IPS-11a (cell line): ENCODE measurements at regions not wholly inside any gene's neighbourhood (a gene's known extent, or its start where the extent isn't known, plus 50 kb on each side); places are given as distances from the start of the nearest gene placed in this dataset.
"Not testable (repeated sequence)": the region's sequence is repeated elsewhere in the genome, so short reads cannot be mapped to it uniquely, and the experiment has no call there.

Experiments
- H3K4me3 ChIP-seq: one replicate; pipeline ENCODE4 v1.5.1; 2013; ENCODE audit warnings: low read depth, low read length, control low read depth

- H3K4me3 ChIP-seq: no peak overlapping the region
Measured at GRCh38 chr3:4067893-4068292, 235.3 kb upstream of the SETMAR start.

DNA sequence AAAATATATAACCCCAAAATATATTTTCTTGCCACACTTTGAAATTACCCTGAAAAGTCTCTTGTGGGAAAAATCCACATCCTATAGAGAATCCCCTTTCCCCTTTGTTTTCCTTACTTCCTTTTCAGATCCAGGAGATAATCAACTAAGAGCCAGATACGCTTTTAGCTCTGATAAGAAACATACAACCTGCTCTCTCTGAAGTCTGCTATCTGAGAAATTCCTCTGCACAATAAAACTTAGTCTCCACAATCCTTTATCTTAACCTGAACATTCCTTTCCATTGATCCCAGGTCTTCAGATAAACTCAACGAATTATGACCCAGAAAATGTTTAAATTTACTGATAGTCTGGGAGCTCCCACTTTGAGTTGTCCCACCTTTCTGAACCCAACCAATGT is 233.4 kb upstream of the SETMAR start:
- no peak overlapping the region for H3K4me3 ChIP-seq

DNA sequence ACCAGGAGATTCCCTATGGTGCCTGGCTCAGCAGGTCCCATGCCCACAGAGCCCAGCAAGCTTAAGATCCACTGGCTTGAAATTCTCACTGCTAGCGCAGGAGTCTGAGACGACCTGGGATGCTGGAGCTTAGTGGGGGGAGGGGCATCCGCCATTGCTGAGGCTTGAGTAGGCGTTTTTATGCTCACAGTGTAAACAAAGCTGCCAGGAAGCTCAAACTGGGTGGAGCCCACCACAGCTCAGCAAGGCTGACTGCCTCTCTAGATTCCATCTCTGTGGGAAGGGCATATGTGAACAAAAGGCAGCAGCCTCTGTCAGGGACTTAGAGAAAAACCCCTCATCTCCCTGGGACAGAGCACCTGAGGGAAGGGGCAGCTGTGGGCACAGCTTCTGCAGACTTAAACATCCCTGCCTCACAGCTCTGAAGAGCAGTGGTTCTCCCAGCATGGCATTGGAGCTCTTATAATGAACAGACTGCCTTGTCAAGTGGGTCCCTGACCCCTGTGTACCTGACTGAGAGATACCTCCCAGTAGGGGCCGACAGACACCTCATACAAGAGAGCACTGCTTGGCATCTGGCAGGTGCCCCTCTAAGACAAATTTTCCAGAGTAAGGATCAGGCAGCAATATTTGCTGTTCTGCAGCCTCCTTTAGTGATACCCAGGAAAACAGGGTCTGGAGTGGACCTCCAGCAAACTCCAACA is 231.5 kb upstream of the SETMAR start:
- no peak overlapping the region for H3K4me3 ChIP-seq

DNA sequence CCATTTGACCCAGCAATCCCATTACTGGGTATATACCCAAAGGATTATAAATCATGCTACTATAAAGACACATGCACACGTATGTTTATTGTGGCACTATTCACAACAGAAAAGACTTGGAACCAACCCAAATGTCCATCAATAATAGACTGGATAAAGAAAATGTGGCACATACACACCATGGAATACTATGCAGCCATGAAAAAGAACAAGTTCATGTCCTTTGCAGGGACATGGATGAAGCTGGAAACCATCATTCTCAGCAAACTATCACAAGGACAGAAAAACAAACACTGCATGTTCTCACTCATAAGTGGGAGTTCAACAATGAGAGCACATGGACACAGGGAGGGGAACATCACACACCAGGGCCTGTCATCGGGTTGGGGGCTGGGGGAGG is 225.9 kb upstream of the SETMAR start:
- H3K4me3 ChIP-seq: not testable (repeated sequence)

GRCh38 chr3:4077950-4078349 is 225.2 kb upstream of the SETMAR start:
- H3K4me3 ChIP-seq: no peak overlapping the region

DNA sequence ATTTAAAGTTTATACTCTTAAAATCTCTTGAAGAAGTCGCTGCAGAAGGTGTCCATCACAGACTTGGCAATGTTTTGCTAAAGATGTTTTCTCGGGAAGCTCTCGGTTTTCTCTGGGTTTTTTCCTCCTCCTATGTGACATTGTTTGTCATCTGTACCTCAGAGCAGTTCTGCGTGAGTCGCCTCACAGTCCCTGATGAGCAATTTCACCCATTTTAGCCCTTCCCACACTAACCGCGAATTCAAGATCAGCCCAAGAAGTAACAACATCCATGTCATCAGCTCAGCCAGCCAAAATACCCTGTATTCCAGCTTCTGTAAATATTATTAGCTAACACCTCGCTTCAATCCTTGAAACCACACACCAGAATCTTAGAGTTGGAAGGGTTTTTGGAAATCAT is 224.3 kb upstream of the SETMAR start:
- no peak overlapping the region for H3K4me3 ChIP-seq

GRCh38 chr3:4079339-4080195 is 223.6 kb upstream of the SETMAR start:
- H3K4me3 ChIP-seq: no peak overlapping the region

DNA sequence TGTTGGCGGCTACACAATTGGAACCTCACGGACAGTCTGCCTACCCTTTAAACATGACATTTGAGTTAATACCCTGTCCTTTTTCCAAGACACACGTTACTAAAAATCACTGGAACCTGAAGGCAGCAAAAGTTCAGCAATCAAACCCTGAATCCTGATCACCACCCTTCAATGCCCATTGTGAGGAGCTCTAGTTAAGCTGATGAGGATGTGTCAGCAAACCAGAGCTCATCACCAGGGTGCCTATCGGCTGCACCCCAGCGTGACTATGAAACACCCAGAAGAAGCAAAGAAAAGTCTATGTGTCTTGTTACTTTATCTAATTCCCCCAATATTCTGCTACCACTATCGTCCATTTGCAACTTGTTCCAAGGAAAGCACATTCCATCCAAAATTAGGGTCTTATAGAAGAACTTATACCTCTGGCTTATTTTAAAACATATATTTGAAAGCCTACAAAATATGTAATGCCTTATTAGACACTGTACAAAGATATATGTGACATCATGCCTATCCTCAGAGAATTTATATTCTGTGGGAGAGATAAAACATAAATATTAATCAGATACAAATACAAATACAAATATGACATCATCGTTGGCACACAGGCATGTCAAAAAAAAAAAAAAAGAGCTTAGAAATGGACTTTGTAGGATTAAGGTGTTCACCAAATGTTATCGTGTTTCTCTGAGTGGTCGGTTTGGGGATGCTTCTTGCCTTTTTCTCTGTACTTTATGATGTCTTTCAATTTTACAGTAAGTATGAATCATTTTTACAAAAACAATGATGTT is 219.7 kb upstream of the SETMAR start:
- H3K4me3 ChIP-seq: no peak overlapping the region

GRCh38 chr3:4084271-4084670 is 218.9 kb upstream of the SETMAR start:
- no peak overlapping the region for H3K4me3 ChIP-seq

GRCh38 chr3:4086662-4087061 is 216.5 kb upstream of the SETMAR start:
- not testable (repeated sequence) for H3K4me3 ChIP-seq

DNA sequence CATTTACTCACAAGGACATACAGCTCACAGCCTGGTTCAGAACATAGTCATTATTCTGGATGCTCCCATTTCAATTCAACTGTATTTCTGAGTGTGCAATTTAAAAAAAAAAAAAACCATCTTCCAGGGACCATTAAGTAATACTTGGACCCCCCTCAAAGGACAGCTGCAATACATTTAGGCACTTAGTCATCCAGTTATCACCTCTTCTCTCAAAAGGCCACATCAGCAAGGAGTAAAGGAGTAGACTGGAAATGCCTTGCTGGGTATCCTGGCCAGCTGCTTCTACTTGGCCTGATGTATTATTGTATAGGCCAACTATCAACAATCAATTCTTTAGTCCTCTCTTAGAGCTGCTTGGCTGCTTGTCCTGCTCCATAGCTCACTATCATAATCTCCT is 211.4 kb upstream of the SETMAR start:
- H3K4me3 ChIP-seq: no peak overlapping the region

DNA sequence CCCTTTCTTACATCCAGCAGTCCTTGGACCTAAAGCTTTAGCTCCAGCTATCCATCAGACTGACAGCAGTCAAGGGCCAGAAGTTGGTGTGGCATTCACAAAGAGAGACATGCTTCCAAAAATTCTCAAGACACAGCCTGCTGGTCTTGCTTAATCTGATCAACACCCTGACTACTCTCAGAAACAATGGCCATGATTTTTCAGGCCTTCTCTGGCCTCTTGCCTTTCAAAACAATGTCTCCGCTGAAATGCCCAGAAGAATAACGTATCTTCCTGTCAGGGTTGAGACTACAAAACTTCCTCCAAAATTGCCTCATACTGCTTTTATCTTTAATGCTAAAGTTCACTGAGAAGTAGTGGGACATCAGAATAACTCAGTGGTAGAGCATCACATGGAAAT is 205.4 kb upstream of the SETMAR start:
- H3K4me3 ChIP-seq: no peak overlapping the region

GRCh38 chr3:4099607-4100006 is 203.6 kb upstream of the SETMAR start:
- H3K4me3 ChIP-seq: no peak overlapping the region

DNA sequence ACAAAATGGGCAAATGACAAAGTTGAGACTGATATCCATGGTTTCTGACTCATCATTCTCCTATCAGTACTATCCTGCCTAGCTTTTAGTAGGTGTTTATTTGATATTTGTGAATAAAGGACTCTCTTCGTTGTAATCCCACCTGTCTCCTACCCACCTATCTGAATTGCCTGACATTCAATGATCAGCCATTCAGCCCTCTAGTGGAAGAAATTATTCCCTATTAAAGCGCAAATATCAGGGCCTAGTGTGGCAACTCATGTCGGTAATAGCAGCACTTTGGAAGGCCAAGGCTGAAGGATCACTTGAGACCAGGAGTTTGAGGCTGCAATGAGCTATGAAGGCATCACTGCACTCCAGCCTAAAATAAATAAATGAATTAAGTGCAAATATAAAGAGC is 195.7 kb upstream of the SETMAR start:
- H3K4me3 ChIP-seq: no peak overlapping the region

DNA sequence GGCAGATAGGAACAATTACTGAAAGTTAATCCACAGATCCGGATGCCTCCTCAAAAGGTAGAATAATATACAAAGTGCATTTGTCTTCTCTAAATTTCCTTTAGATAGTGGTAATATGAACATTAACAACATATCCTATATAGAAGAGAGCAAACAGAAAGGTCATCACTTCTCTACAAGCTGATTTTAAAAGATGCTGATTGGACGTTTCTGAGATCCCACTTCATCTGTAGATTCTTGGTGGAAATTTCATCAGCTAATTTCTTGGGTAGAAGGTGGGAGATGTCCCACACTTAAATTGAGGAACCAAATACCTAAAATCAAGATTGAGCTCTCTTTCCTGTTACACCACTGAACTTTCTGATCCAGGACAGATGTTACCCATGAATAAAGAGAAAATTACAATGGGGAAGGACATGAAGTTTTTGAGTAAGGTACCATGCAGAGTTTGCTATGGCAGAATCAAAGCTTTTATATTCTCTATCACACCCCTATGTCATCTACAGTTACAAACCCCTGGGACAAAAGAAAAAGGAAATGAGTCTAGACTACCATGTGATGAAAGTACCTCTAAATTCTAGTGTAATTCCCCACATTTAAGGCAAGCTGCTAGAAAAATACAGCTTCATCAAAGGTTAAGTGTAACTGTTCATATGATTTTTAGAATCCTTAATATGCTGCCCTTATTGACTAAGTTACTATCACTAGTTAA is 189.2 kb upstream of the SETMAR start:
- no peak overlapping the region for H3K4me3 ChIP-seq

GRCh38 chr3:4119119-4119518 is 184.1 kb upstream of the SETMAR start:
- no peak overlapping the region for H3K4me3 ChIP-seq

GRCh38 chr3:4125576-4125975 is 177.6 kb upstream of the SETMAR start:
- no peak overlapping the region for H3K4me3 ChIP-seq

DNA sequence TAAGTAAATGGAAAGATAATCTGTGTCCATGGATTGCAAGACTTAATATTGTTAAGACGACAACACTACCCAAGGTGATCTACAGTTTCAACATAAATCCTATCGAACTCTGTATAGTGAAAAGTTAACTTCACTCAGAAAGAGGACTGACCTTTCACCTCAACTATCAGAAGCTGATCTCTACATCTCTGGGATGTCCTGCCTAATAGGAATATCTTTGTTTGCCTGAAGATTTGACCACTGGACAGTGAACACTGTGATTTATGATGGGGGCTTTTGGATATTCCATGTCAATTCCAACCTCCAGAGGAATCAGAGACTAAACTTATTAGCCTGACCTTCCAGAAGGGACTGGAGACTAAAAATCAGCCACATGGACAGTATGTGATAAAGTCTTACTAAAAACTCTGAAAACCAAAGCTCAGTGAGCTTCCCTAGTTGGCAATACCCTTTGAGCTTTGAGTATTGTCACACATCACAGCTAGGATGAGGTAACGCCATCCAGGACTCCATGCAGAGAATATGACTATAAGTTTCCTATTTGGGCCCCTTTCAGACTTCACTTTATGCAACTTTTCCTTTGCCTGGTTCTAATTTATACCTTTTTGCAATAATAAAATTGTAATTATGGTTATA is 164.9 kb upstream of the SETMAR start:
- H3K4me3 ChIP-seq: no peak overlapping the region

DNA sequence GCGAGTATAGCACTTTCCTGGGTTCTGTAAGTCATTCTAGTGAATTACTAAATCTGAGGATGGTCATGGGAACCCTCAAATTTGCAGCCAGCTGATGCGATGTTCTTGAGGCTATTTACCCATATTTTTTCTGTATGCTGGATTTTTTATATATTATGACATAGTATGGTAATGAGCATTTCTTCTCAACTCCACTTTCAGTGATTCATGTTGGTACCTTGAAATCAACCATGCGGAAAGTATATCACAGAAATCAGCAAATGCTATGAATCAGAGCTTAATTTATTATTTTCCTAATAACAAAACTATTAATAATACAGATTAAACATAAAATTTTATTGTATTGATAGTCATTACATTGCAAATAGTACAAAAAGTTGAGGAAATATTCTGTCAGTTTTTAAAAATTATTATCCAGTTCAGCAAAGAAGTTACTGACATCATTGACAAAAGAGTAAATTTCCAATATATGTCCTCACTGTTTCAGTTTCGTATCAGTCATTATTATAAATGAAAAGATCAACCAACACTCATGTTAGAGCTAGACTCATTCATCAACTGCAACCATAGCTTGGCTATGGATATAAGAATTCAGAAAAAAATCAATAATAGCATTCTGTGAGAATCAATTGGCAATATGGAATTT is 164.3 kb upstream of the SETMAR start:
- H3K4me3 ChIP-seq: no peak overlapping the region
